Type B pancreatic cell (in vitro differentiated cells): ENCODE measurements at regions not wholly inside any gene's neighbourhood (a gene's known extent, or its start where the extent isn't known, plus 50 kb on each side); places are given as distances from the start of the nearest gene placed in this dataset.

ENCODE experiments used
- DNase-seq: peaks from one replicate; pipeline ENCODE4 v3.0.0; 2021; ENCODE audit warnings: mixed read lengths; ENCODE audit not compliant: unreplicated experiment; ENCODE audit errors: extremely low spot score
- H3K27ac Mint-ChIP-seq: 2 replicates; pipeline ENCODE4 v1.8.0; 2021; ENCODE audit warnings: mild to moderate bottlenecking, mixed read lengths
- H3K27me3 Mint-ChIP-seq: 2 replicates; pipeline ENCODE4 v1.8.0; 2021; ENCODE audit warnings: mixed read lengths
- H3K36me3 Mint-ChIP-seq: 2 replicates; pipeline ENCODE4 v1.8.0; 2021; ENCODE audit warnings: mixed read lengths
- H3K4me1 Mint-ChIP-seq: one replicate; pipeline ENCODE4 v1.8.0; 2021; ENCODE audit warnings: mixed read lengths; ENCODE audit not compliant: unreplicated experiment
- H3K4me3 Mint-ChIP-seq: 2 replicates; pipeline ENCODE4 v1.8.0; 2021; ENCODE audit warnings: mild to moderate bottlenecking, mixed read lengths
- H3K9me3 Mint-ChIP-seq: 2 replicates; pipeline ENCODE4 v1.8.0; 2021; ENCODE audit warnings: mixed read lengths
- TF ChIP-seq, protein P1 (sequence below): fragments of 200-600 bp; sonication (generic); conservative IDR thresholded peaks from 2 replicates; pipeline ENCODE4 v1.5.0; 2021; ENCODE audit warnings: antibody characterized with exemption, mild to moderate bottlenecking

DNA sequence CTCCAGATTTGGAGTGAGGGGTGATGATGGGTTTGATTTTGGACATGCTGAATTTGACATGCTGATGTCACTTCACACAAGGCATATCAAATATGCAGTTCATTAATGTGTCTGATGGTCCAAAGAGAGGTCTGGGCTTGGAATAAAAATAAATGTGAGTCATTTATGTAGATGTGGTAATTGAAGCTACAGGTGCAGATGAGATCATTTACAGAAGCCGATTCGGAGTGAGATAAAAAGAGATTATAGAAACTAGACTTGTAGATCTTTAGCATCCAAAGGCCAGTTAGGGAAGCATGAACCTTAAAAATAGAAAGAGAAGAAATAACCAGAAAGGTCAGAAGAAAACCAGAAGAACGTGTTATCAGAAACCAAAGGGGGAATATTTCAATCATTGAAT lies 350.9 kb upstream of the ZP4 start:
- no peak overlapping the region for H3K4me3 Mint-ChIP-seq
- no peaks in the 10 kb centered on the region for H3K4me1 Mint-ChIP-seq

GRCh38 chr1:238239343-238239742 lies 348.6 kb upstream of the ZP4 start:
- H3K27ac Mint-ChIP-seq = no peak overlapping the region
- H3K4me3 Mint-ChIP-seq = no peak overlapping the region
- no peaks in the 10 kb centered on the region for H3K36me3 Mint-ChIP-seq
- no peaks in the 10 kb centered on the region for H3K27me3 Mint-ChIP-seq
- H3K9me3 Mint-ChIP-seq = no peaks in the 10 kb centered on the region
- TF ChIP-seq, protein P1, sequence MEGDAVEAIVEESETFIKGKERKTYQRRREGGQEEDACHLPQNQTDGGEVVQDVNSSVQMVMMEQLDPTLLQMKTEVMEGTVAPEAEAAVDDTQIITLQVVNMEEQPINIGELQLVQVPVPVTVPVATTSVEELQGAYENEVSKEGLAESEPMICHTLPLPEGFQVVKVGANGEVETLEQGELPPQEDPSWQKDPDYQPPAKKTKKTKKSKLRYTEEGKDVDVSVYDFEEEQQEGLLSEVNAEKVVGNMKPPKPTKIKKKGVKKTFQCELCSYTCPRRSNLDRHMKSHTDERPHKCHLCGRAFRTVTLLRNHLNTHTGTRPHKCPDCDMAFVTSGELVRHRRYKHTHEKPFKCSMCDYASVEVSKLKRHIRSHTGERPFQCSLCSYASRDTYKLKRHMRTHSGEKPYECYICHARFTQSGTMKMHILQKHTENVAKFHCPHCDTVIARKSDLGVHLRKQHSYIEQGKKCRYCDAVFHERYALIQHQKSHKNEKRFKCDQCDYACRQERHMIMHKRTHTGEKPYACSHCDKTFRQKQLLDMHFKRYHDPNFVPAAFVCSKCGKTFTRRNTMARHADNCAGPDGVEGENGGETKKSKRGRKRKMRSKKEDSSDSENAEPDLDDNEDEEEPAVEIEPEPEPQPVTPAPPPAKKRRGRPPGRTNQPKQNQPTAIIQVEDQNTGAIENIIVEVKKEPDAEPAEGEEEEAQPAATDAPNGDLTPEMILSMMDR = no peak
- no peaks in the 10 kb centered on the region for H3K4me1 Mint-ChIP-seq
- no peak for DNase-seq

More for the DNA sequence above, 350.9 kb upstream of the ZP4 start:
- TF ChIP-seq, protein P1 = no peak
- no peaks in the 10 kb centered on the region for H3K9me3 Mint-ChIP-seq
- H3K27ac Mint-ChIP-seq = no peak overlapping the region
- H3K27me3 Mint-ChIP-seq = no peaks in the 10 kb centered on the region
- no peaks in the 10 kb centered on the region for H3K36me3 Mint-ChIP-seq
- DNase-seq = no peak

DNA sequence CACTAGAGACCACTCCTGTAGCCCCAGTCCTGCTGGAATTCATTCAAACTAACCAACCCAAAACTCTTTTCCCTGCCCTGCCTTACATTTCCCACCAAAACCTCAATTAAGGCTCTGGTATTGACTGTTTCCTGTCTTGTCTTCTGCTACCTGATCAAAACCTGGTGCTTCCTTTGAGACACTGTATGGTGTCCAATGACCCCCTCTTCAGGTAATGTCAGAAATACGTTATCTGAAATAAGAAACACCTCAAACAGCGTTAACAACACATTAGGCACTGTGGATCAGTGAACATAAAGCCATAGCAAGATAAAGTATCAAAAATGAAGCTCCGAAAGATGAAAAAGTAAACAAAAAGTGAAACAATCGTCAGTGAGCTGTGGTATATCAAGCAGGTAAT lies 343.2 kb upstream of the ZP4 start:
- Mint-ChIP-seq H3K4me3 (no peak overlapping the region), H3K36me3 (no peaks in the 10 kb centered on the region), H3K4me1 (no peaks in the 10 kb centered on the region), H3K9me3 (no peaks in the 10 kb centered on the region), H3K27me3 (no peaks in the 10 kb centered on the region), H3K27ac (no peak overlapping the region)
- no peak for DNase-seq
- TF ChIP-seq, protein P1 = no peak

DNA sequence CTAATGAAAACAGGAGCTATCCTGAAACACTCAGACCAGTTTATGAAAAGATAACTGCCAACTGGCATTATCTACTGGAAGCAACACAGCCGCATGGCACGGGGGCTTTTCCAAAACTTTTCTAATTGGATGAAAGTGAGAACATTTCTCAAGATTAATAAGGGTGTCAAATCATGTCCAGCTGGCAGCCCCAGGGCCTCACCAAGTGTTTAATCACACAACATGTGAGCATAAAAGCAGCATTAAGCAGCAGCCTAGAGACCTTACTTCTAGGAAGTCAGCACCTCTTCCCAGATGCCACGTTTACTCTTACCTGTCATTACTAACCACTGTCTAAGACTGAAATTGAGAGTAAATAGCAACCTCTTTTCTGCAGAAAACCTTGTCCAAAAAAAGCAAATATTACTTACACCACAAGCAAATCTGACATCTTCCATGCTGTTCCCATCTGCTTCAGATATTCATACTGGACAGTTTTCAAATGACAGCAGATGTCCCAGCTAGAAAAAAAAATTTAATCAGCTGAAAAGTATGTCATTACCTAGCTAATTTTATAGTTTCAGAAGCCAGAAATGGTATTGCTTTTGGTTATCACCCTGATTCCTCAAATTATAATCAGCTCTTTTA lies 341.5 kb upstream of the ZP4 start:
- DNase-seq = no peak
- no peaks in the 10 kb centered on the region for H3K4me1 Mint-ChIP-seq
- H3K36me3 Mint-ChIP-seq = no peaks in the 10 kb centered on the region
- H3K27ac Mint-ChIP-seq = no peak overlapping the region
- no peaks in the 10 kb centered on the region for H3K9me3 Mint-ChIP-seq
- TF ChIP-seq, protein P1 = no peak
- H3K27me3 Mint-ChIP-seq = no peaks in the 10 kb centered on the region
- no peak overlapping the region for H3K4me3 Mint-ChIP-seq

DNA sequence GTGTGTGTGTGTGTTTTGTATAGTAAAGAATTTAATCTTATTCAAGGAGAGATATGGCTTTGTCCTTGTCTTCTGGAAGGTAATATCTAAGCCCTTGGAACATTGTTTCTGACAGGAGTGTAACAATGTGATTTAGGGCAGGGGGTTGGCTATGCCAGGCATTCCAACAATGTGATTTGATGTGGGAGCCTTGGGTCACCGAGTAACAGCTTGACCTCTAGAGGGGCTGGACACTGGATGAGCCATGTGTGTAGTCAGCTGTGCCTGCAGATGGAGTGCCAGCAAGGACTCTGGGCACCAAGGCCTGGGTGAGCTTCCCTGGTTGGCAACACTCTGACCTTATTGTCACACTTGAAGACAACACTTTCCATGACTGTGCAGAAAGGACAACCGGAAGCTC lies 336.1 kb upstream of the ZP4 start:
- Mint-ChIP-seq H3K27me3 (no peaks in the 10 kb centered on the region), H3K36me3 (no peaks in the 10 kb centered on the region), H3K27ac (no peak overlapping the region), H3K4me3 (no peak overlapping the region), H3K4me1 (no peaks in the 10 kb centered on the region), H3K9me3 (no peaks in the 10 kb centered on the region)
- no peak for DNase-seq
- TF ChIP-seq, protein P1 = no peak
